ENCODE measurements at regions not wholly inside any gene's neighbourhood (a gene's known extent, or its start where the extent isn't known, plus 50 kb on each side); places are given as distances from the start of the nearest gene placed in this dataset.

DNA sequence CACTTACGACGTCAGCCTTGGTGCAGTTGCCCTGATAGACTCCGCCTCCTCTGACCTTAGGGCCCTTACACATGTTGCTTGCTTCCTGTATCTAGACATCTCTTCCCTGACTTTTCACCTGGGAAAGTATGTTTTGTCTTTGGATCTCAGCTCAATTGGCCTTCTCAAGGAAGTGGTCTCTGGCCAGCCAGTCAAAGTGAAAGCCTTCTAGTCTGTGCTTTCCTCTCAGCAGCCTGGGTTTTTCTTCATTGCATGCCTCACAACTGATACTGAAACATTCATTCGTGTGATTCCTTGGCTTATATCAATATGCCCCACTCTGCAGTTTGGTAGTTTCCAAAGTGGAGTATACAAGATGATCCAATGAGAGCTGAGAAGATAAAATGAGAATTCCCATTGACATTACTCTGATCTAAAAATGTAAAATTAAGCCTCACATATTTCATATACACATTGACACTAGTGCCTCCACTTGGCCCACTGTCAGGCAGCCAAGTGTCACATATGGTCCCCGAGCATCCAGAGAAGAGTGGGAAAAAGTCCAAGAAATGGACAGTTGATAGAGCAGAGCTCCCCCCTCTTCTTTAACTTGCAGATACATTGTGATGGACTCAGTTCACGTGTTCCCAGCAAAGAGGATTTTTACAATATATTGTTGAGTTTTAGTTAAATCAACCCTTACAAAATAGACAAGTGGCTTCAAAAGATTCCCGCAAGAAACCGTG is 371.2 kb upstream of the ASIC2 start:
- intact Hi-C loops (cut with DNase I): no loop called here
- DNase-seq: no peak

DNA sequence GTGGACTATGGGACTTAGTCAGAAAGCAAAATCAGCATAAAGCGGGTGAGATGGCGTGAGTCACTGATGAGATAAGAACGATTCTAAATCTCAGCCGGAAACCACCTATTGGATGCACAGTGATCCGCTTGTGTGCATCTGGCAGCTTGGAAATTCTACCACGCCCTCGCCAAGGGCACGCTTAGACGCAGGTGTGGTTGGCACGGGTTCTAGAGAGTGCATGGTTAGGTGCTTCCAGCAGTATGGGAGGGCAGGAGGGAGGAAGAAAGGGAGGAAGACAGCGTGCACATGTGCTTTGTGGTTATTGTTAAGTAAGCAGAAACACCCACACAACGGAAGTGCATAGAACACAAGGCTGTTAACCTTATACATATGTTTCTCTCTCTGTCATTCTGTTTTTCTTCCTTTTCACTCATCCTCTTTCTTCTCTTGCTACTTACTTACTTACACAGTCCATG is 374.0 kb upstream of the ASIC2 start:
- DNase-seq: no peak
- intact Hi-C loops (cut with DNase I): no loop called here

DNA sequence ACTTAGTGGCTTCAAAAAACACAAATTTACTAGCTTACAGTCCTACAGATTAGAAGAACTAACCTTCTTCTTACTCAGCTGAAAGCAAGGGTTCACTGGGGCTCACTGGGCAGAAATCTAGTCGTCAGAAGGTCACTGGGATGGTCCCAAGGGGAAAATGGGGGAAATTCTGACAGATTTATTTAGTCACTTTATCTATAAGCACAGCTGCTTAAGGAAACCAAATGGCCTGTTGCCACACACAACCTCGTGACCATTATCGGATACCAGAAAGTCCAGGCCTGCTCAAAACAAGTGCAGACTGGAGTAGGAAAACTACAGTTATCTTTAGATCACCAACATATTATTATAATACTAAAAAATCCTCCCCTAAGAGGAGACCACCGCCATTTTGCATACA is 374.6 kb upstream of the ASIC2 start:
- DNase-seq: no peak
- intact Hi-C loops (cut with DNase I): no loop called here

DNA sequence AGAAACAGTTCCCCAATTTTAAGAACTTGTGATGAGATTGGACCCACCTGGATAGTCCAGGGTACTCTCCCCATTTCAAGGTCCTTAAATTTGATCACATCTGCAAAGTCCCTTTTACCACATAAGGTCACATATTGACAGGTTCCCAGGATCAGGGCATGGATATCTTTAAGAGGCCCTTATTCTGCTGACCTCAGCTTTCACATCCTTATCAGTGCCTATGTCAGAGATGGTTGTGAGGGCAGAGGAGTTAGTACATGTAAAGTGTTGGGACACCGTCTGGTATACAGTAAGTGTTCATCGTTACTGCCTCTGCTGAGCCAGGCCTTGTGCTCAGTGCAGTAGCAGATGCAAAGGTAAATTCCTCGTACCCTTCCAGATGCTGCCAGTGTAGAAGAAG is 375.4 kb upstream of the ASIC2 start:
- no peak for DNase-seq
- intact Hi-C loops (cut with DNase I): no loop called here

DNA sequence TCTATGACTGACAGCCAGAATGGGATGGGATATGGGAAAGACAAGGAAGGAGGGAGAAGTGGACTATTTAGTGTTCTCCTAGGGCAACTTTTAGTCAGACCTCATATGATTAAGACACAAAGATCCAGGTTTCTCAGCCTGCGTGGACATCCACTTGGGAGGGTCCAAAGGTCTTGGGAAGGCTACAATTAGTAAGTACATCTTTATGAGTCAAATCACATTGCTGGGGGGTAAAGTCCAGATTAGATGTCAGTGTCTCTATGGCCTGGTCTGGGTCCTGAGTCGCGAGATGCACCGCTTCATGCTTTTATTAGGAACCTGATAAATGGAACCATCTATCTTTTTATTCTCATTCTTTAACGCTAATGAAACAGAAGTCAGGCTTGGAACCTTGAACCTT is 378.4 kb upstream of the ASIC2 start:
- DNase-seq: no peak
- intact Hi-C loops (cut with DNase I): no loop called here

DNA sequence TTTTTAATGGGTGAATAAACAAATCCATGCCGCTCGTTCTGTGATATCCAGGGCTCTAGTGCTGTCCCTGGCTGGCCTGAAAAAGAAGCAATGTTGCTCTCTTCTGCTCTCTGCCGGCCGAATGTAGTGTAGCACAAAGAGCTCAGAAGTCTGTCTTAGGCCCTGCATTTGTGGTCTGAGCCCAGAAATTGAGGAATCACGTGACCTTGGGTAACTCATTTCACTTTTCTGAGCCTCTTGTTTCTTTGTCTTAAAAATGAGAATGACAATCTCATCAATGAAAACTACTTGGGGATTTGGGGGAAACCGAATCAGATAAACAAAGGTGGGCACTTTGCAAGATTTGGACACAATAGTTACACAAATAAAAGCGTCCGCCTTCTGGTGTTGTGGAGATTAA is 381.6 kb upstream of the ASIC2 start:
- intact Hi-C loops (cut with DNase I): no loop called here
- DNase-seq: peak; percentile 24 to 88 (median 73)

DNA sequence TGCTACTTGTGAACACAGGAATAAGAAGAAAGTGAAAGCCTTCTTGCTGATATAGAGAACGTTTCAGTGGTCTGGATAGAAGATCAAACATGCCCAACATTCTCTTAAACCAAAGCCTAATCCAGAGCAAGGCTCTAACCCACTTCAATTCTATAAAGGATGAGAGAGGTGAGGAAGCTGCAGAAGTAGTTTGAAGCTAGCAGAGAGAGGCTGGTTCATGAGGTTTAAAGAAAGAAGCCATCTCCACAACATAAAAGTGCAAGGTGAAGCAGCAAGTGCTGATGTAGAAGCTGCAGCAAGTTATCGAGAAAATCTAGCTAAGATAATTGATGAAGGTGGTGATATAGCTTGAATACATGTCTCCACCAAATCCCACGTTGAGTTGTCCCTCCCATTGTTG is 383.3 kb upstream of the ASIC2 start:
- intact Hi-C loops (cut with DNase I): no loop called here
- DNase-seq: no peak

DNA sequence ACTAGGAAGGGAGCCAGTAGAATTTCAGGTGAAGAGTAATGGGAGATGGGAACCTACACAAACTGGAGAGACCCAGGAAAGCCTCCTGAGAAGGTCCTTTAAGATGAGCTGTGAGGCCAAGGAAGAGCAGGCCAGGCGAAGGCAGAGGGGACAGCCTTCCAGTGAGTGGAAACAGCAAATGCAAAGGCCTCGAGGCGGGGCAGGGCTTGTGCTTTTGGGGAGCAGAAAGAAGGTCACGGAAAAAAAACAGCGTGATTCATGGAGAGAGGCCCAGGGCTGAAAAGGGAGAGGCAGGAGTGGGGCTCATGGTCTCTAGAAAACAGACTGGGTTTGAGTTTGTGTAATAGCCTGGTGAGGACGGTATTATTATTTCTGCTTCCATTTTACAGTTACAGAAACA is 386.5 kb upstream of the ASIC2 start:
- no peak for DNase-seq
- intact Hi-C loops (cut with DNase I): no loop called here

DNA sequence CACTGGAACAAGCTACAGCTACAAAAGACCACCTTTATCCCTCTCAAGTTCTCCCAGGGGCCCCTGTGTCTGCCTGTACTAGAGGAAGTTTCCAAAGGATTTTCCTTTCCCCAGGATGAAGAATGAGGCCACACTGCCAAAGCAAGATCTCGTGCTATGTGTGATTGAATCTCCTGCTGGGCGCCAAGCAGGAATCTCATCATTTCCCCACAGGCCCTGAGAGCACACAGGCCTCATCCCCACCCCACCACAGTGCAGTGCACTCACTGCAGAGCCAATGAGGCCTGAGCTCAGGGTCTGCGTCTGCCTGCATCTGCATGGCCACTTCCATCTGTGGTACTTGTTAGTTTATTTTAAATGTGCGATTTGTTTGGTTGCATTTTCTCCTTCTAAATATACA is 387.4 kb upstream of the ASIC2 start:
- no peak for DNase-seq
- intact Hi-C loops (cut with DNase I): no loop called here

DNA sequence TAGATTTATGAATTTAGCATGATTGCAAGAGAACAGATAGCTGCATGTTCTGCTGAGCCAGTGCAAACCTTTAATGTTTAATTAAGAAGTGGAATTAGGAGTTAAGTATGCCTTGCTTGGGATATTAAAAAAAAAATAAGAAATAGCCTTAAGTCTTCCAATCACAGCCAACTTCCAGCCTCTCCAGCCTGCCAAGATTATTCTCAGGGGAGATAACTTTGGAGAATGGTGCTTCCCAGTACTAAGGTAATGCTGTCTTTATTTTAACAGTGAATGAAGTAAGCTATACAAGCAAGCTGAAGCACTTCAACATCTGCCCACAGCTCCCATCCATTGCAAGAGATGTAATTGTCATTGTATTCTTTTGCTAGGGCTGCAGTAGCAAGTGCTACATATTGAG is 389.5 kb upstream of the ASIC2 start:
- no peak for DNase-seq
- intact Hi-C loops (cut with DNase I): no loop called here

DNA sequence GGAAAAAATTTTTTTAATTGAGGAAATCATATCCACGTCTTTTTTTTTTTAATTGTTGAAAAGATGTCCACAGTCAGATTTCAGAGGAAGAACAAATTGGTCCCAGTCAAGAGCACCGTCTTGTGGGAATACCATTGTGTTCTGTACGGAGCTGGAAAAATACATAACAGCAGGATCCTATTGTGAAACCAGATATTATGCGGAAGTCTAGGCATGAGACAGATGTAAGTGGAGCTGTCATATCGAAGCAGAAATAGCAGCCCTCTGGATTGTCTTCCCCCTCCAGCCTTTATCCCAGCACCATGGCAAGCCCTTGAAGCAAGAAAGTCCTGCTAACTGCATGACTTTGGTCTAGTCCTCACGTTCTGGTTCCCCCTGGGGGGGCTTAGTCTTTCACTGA is 391.6 kb upstream of the ASIC2 start:
- intact Hi-C loops (cut with DNase I): no loop called here
- no peak for DNase-seq

DNA sequence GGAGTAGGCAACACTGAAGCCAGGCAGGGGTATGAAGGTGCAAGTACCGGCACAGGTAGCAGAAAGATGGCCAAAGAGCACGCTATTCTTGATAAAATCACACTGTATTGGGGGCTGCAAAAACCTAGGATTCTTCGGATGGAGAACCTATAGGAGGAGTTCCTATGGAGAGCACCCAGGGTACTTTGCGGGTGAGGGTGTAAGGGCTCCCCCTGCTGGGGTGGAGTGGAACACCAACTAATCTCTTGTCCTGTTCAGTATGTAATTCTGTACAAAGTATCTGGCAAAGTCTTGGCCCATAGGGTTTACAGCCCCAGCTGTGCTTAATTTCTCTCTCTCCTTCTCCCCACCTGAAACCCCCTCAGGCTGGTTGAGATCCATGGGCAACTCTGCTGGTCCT is 393.1 kb upstream of the ASIC2 start:
- intact Hi-C loops (cut with DNase I): no loop called here
- peak in 1 of 42 donors; percentile 45 for DNase-seq

DNA sequence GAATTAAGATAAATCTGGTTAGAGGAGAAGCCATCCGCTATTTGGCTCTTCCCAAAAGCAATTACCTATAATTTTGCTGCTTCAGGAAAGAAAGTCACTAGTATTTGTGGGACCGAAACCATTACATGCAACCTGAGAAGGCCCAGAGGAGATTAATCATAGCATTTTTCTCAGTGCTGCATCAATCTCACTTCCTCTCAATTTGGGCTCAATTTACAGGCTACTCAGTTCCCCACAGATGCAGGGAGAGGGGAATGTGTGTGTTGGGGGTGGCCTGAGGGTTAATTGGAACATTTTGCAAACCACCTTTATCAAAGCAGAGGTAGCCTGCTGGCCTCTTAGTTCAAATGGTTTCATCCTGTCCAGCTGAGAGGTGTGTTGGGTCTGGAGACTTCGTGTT is 394.7 kb upstream of the ASIC2 start:
- intact Hi-C loops (cut with DNase I): no loop called here
- no peak for DNase-seq

DNA sequence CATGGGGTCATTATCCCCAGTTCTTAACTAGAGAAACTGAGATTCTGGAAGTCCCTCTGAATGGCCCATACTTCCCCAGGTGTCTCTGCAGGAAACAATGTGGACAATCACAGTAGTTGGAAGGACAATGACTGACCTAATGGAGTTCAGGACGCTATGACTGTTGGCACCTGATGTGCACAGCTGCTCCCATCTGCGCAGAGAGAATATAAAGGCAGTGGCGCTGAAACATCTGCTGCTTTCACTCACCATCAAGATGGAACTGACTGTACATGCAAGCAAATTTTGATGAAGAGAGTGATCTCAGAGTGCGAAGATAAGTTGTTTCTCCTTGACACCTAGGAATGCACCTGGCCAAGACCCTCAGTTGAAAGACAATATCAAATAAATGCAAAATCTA is 395.7 kb upstream of the ASIC2 start:
- no peak for DNase-seq
- intact Hi-C loops (cut with DNase I): no loop called here

DNA sequence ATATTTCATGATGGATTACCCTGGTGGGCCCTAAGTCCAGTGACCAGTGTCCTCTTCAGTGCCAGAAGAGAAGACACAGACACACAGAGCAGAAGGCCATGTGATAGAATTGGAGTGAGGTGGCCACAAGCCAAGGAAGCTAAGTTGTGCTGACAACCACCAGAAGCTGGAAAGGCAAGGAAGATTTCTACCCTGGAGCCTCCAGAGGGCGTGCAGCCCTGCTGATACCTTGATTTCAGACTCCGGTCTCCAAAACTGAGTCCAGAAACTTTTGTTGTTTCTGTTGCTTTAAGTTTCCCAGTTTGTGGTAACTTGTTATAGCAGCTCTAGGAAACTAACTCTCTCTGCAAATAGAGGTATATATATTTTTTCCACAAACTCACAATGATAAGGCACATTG is 396.6 kb upstream of the ASIC2 start:
- intact Hi-C loops (cut with DNase I): no loop called here
- no peak for DNase-seq

DNA sequence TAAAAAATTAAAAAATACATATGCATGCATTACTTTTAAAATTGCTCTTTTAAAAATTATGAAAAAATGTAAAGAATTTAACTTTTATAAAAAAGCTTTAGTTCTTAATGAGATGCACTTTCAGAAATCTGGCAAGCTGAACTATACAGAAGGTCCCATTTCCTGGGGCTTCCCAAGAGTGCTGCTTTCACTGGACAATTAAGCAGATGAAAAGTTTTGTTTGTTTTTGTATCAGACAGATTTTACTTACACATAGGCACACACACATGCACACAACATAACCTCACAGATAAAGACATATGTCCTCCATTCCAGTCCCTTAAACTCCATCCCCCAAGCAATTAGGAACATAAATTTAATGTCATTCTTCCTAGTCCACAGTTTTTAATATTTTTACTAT is 402.3 kb upstream of the ASIC2 start:
- DNase-seq: no peak
- intact Hi-C loops (cut with DNase I): no loop called here

DNA sequence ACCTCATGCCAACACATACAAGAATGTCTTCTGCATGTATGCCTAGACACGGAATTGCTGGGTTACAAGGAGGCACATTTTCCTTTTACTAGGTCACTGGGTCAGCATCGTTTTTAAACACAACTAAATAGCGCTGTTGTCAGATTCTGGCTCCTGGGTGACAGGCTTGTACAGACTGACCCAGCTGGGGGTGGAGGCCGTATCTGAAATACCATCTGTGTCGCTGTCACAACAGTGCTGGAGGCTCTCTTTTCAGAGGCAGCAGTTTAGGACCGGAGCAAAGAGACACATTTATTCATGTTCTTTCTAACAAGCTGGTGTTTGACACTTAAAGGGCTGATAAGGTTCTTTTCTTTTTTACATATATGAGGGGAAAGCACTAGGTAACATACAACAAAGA is 403.0 kb upstream of the ASIC2 start:
- no peak for DNase-seq
- intact Hi-C loops (cut with DNase I): no loop called here

DNA sequence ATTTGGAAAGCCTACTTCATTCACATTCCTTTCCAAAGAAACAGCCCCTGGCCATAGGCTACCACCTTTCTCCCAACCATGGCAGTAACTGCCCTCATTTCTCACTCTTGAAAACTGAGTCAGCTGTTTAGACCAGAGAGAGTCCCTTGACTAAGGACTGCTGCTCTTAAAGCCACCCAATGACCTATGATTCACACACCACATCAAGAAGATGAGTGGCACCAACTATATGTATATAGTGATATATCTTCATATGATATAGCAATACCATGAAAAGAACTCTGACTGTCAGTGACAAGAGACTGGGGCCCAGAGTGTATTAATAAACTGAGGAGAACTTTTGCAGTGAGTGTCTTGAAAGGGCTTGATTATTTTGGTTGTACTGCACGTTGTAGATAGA is 404.5 kb upstream of the ASIC2 start:
- intact Hi-C loops (cut with DNase I): no loop called here
- no peak for DNase-seq

DNA sequence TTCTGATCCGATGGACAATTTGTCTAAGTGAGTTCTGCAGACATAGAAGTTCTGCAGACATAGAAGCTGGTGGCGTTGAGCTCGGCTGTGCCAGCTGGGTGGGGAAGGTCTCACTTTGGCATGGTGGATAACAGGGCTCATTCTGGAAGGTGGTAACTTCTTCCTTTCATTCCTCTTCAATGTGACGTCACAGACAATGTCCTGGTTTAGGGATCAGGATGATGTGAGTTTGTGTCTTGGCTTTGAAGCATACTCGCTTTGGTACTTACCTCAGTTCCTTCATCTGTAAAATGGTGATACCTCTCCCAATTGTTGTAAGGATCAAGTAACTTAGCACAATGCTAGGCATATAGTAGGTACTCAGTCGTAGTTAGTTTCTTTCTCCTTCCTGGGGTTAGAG is 408.8 kb upstream of the ASIC2 start:
- DNase-seq: no peak
- intact Hi-C loops (cut with DNase I): no loop called here

DNA sequence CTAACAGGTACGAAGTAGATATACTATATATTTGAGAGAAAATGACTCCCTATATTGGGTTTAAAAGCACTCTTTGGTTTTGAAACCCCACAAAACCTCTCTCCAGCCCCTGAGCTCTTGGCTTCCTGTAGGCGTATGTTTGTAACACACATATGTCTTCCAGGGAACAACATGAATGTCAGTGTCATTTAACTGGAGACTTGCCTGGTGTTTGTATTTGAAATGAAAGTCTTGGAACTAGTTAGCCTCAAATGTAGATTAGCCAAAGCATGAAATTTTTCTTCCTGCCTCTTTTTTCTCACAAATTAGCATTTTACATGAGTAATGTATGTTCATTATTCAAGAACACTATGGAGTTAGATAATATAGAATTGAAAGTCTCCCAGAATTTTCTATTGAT is 411.8 kb upstream of the ASIC2 start:
- DNase-seq: no peak
- intact Hi-C loops (cut with DNase I): no loop called here

DNA sequence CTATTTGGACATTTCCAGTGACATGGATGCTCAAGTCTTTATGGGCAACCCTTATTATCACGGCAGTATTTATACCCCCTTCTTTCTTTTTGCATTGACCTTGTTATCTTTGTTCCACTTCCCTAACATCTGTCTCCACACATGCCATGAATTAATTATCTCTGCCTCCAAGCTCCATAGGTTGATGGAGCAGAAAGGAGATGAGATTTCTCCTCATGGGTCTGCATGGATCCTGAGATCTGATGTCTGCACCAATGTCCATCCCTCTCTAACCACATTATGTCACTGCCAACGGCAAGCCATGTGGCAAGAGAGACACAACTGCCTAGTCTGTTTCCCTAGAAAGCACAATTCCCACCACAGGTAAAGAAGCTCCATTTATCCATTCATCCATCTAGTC is 416.8 kb upstream of the ASIC2 start:
- DNase-seq: no peak
- intact Hi-C loops (cut with DNase I): no loop called here

DNA sequence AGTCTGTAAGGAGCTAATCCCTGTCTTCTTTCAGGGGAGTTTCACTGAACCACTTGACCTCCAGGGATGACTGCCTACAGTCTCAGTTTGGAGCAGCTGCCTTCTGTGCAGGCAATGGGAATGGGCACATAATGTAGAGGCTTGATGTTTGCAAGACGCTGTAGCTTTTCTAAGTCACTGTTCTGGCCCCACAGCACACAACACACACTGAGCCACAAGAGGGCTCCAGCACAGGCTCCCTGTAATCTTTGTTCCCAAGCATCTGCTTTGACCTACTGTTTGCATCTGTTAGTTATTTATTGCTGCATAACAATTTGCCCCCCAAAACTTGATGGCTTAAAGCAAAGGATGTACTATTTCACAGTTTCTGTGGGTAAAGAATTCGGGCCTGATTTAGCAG is 419.0 kb upstream of the ASIC2 start:
- DNase-seq: no peak

More for the DNA sequence above, 419.0 kb upstream of the ASIC2 start:
- intact Hi-C loops (cut with DNase I): no loop called here

Data from head of caudate nucleus (tissue), 42 donors.